ENCODE measurements at regions not wholly inside any gene's neighbourhood (a gene's known extent, or its start where the extent isn't known, plus 50 kb on each side); places are given as distances from the start of the nearest gene placed in this dataset.

DNA sequence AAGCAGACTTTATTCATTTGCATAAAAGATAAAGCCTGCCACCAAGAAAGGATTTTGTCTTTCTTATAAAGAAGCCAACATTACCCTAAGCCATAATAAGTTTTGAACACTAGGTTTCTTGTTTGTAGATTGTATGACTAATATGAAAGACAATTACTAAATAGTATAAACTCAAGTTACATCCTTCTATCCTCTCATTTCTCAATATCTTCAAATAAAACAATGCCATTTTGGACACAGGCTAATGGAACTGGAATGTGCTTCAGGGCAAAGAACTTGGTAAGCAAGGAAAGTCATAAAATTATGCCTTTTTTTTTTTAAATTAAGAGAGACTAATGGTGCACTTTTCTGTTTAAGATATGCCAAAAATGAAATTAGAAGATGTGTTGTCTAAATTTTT is 137.7 kb downstream of the DKK1 start:
- TF ChIP-seq, protein P1, sequence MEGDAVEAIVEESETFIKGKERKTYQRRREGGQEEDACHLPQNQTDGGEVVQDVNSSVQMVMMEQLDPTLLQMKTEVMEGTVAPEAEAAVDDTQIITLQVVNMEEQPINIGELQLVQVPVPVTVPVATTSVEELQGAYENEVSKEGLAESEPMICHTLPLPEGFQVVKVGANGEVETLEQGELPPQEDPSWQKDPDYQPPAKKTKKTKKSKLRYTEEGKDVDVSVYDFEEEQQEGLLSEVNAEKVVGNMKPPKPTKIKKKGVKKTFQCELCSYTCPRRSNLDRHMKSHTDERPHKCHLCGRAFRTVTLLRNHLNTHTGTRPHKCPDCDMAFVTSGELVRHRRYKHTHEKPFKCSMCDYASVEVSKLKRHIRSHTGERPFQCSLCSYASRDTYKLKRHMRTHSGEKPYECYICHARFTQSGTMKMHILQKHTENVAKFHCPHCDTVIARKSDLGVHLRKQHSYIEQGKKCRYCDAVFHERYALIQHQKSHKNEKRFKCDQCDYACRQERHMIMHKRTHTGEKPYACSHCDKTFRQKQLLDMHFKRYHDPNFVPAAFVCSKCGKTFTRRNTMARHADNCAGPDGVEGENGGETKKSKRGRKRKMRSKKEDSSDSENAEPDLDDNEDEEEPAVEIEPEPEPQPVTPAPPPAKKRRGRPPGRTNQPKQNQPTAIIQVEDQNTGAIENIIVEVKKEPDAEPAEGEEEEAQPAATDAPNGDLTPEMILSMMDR (IDR thresholded peaks at IDR 0.05): no peak
- no peak for TF ChIP-seq POLR2A (IDR thresholded peaks at IDR 0.05)
